Astrocyte (in vitro differentiated cells and primary cell): ENCODE measurements at regions not wholly inside any gene's neighbourhood (a gene's known extent, or its start where the extent isn't known, plus 50 kb on each side); places are given as distances from the start of the nearest gene placed in this dataset.

Experiments used
- DNase-seq: peaks from one replicate; pipeline ENCODE4 v3.0.0-alpha.2; 2010; ENCODE audit warnings: low read depth
- FAIRE-seq: peaks from 2 replicates; lab custom pipeline; 2011; peaks lifted over from hg19 to GRCh38; lab: Jason Lieb, UNC
- H2AFZ ChIP-seq: 2 replicates; pipeline ENCODE4 v1.6.0; 2012; ENCODE audit warnings: low read depth, low read length, inconsistent platforms
- H3K27ac ChIP-seq: 2 replicates; pipeline ENCODE4 v1.5.1; 2011; ENCODE audit warnings: low read depth, low read length, inconsistent platforms
- H3K27me3 ChIP-seq: 2 replicates; pipeline ENCODE4 v1.6.0; 2011; ENCODE audit warnings: low read length, inconsistent platforms; ENCODE audit not compliant: insufficient read depth
- H3K36me3 ChIP-seq: 2 replicates; pipeline ENCODE4 v1.5.1; 2011; ENCODE audit warnings: low read length, inconsistent platforms; ENCODE audit not compliant: insufficient read depth
- H3K4me1 ChIP-seq: 2 replicates; pipeline ENCODE4 v1.5.1; 2011; ENCODE audit warnings: low read length, inconsistent platforms; ENCODE audit not compliant: insufficient read depth
- H3K4me2 ChIP-seq: 2 replicates; pipeline ENCODE4 v1.6.0; 2012; ENCODE audit warnings: low read length, inconsistent platforms
- H3K4me3 ChIP-seq: 2 replicates; pipeline ENCODE4 v1.5.1; 2011; ENCODE audit warnings: low read depth, mild to moderate bottlenecking, low read length, inconsistent platforms; ENCODE audit not compliant: insufficient read depth
- H3K79me2 ChIP-seq: 2 replicates; pipeline ENCODE4 v1.6.0; 2012; ENCODE audit warnings: mild to moderate bottlenecking, low read length, inconsistent platforms; ENCODE audit not compliant: insufficient read depth
- H3K9ac ChIP-seq: 2 replicates; pipeline ENCODE4 v1.6.0; 2012; ENCODE audit warnings: mild to moderate bottlenecking, low read length, inconsistent platforms
- H3K9me3 ChIP-seq: 2 replicates; pipeline ENCODE4 v1.5.1; 2012; ENCODE audit warnings: low read depth, mild to moderate bottlenecking, low read length, inconsistent platforms; ENCODE audit not compliant: insufficient read depth
- H4K20me1 ChIP-seq: 2 replicates; pipeline ENCODE4 v1.6.0; 2012; ENCODE audit warnings: low read length, inconsistent platforms; ENCODE audit not compliant: insufficient read depth
- H3K27ac Mint-ChIP-seq: one replicate; pipeline ENCODE4 v1.8.0; 2021; ENCODE audit warnings: mild to moderate bottlenecking, mixed read lengths; ENCODE audit not compliant: unreplicated experiment
- H3K27me3 Mint-ChIP-seq: one replicate; pipeline ENCODE4 v1.8.0; 2021; ENCODE audit warnings: low read depth, mixed read lengths; ENCODE audit not compliant: unreplicated experiment
- H3K36me3 Mint-ChIP-seq: one replicate; pipeline ENCODE4 v1.8.0; 2021; ENCODE audit warnings: low read depth, mixed read lengths; ENCODE audit not compliant: unreplicated experiment
- H3K4me1 Mint-ChIP-seq: one replicate; pipeline ENCODE4 v1.8.0; 2021; ENCODE audit warnings: low read depth, mixed read lengths; ENCODE audit not compliant: unreplicated experiment
- H3K4me3 Mint-ChIP-seq: one replicate; pipeline ENCODE4 v1.8.0; 2021; ENCODE audit warnings: mild to moderate bottlenecking, moderate library complexity, mixed read lengths; ENCODE audit not compliant: unreplicated experiment
- H3K9me3 Mint-ChIP-seq: one replicate; pipeline ENCODE4 v1.8.0; 2021; ENCODE audit warnings: mild to moderate bottlenecking, mixed read lengths; ENCODE audit not compliant: unreplicated experiment
- EZH2 ChIP-seq: IDR thresholded peaks from 2 replicates; pipeline ENCODE4 v1.6.1; 2012; ENCODE audit warnings: mild to moderate bottlenecking, low read length, inconsistent platforms; ENCODE audit not compliant: insufficient read depth
- TF ChIP-seq, protein P1 (sequence below): IDR thresholded peaks from 2 replicates; pipeline ENCODE4 v1.5.1; 2011; ENCODE audit warnings: low read depth, mild to moderate bottlenecking, inconsistent platforms, low read length, moderate library complexity; ENCODE audit not compliant: insufficient read depth

DNA sequence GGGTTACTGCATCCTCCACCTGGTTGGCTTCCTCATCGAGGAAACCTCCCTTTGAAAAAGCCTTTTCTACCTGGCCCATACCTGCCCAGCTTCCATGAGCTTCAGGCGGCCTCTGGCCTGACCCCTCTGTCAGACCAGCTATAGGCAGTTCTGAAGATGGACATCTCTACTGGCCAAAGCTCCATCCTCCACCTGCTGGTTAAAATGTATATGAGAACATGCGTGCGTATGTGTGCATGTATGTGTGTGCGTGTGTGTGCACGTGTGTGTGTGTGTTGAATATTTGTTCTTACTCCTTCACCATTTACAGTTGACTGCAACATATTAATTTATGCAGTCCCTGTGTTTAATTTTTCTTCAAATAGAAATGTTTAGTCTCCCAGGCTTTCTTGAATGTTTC, 642.4 kb upstream of the RAB6C start:
- peaks cover 8% of the 10 kb centered on the region for H3K27me3 Mint-ChIP-seq
- Histone ChIP-seq H3K27ac (no peak overlapping the region), H3K79me2 (no peaks in the 10 kb centered on the region), H3K4me1 (no peaks in the 10 kb centered on the region), H3K27me3 (no peaks in the 10 kb centered on the region), H2AFZ (no peak overlapping the region), H3K9me3 (peaks cover 4% of the 10 kb centered on the region), H3K4me2 (no peak overlapping the region), H3K36me3 (no peaks in the 10 kb centered on the region), H3K4me3 (no peak overlapping the region), H4K20me1 (no peaks in the 10 kb centered on the region), H3K9ac (no peak overlapping the region)
- H3K4me3 Mint-ChIP-seq: no peak overlapping the region
- DNase-seq: no peak
- H3K36me3 Mint-ChIP-seq: no peaks in the 10 kb centered on the region
- H3K9me3 Mint-ChIP-seq: peaks cover 10% of the 10 kb centered on the region
- no peak for FAIRE-seq
- no peak for TF ChIP-seq EZH2
- TF ChIP-seq, protein P1, sequence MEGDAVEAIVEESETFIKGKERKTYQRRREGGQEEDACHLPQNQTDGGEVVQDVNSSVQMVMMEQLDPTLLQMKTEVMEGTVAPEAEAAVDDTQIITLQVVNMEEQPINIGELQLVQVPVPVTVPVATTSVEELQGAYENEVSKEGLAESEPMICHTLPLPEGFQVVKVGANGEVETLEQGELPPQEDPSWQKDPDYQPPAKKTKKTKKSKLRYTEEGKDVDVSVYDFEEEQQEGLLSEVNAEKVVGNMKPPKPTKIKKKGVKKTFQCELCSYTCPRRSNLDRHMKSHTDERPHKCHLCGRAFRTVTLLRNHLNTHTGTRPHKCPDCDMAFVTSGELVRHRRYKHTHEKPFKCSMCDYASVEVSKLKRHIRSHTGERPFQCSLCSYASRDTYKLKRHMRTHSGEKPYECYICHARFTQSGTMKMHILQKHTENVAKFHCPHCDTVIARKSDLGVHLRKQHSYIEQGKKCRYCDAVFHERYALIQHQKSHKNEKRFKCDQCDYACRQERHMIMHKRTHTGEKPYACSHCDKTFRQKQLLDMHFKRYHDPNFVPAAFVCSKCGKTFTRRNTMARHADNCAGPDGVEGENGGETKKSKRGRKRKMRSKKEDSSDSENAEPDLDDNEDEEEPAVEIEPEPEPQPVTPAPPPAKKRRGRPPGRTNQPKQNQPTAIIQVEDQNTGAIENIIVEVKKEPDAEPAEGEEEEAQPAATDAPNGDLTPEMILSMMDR: no peak
- no peak overlapping the region for H3K27ac Mint-ChIP-seq
- H3K4me1 Mint-ChIP-seq: no peaks in the 10 kb centered on the region

DNA sequence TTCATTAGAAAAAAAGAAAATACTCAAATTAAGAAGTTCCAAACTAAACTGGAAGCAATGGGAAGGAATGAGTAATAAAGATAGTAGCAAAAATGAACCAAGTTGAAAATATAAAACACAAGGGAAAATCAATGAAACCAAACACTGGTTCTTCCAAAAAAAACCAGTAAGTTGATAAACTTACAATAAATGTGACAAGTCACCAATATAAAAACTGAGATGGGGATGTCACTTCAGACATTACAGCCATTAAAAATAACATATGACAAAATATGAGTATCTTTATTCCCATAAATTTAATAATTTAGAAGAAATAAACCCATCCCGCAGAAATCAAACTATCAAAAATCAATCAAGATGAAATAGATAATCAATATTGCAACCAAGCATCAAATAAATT, 633.9 kb upstream of the RAB6C start:
- Histone ChIP-seq H2AFZ (no peak overlapping the region), H3K4me1 (no peaks in the 10 kb centered on the region), H3K4me2 (no peak overlapping the region)

More for the DNA sequence above, 633.9 kb upstream of the RAB6C start:
- FAIRE-seq (no peak), DNase-seq (no peak)
- Histone ChIP-seq H3K9ac (no peak overlapping the region), H3K27ac (no peak overlapping the region), H3K79me2 (no peaks in the 10 kb centered on the region), H3K36me3 (no peaks in the 10 kb centered on the region), H3K27me3 (no peaks in the 10 kb centered on the region), H3K4me3 (no peak overlapping the region), H3K9me3 (no peaks in the 10 kb centered on the region), H4K20me1 (no peaks in the 10 kb centered on the region)
- Mint-ChIP-seq H3K36me3 (no peaks in the 10 kb centered on the region), H3K4me3 (no peak overlapping the region), H3K9me3 (peaks cover 8% of the 10 kb centered on the region), H3K4me1 (no peaks in the 10 kb centered on the region), H3K27me3 (peaks cover 2% of the 10 kb centered on the region), H3K27ac (no peak overlapping the region)
- TF ChIP-seq EZH2: no peak
- TF ChIP-seq, protein P1: no peak
